ENCODE measurements at regions not wholly inside any gene's neighbourhood (a gene's known extent, or its start where the extent isn't known, plus 50 kb on each side); places are given as distances from the start of the nearest gene placed in this dataset.

DNA sequence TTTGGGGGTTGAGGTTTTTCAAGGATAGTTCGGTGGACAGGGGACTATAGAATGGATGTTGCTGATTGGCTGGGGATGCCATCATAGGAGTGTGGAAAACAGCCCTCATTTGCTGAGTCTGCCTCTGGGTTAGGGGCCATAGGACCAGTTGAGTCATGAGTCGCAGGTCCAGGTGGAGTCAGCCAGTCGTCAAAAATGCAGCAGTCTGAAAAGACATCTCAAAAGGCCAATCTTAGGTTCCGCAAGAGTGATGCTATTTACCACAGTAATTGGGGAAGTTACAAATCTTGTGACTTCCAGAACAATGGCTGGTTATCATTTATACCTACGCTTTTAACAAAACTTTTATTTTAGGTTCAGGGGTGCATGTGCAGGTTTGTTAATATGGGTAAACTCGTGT is 276.0 kb upstream of the DMRT1 start:
- no peak for TF ChIP-seq TARDBP (IDR thresholded peaks at IDR 0.05)
- no peak for TF ChIP-seq CTBP1 (IDR thresholded peaks at IDR 0.05; ENCODE audit: borderline replicate concordance)
- TF ChIP-seq, protein P1, sequence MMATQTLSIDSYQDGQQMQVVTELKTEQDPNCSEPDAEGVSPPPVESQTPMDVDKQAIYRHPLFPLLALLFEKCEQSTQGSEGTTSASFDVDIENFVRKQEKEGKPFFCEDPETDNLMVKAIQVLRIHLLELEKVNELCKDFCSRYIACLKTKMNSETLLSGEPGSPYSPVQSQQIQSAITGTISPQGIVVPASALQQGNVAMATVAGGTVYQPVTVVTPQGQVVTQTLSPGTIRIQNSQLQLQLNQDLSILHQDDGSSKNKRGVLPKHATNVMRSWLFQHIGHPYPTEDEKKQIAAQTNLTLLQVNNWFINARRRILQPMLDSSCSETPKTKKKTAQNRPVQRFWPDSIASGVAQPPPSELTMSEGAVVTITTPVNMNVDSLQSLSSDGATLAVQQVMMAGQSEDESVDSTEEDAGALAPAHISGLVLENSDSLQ (IDR thresholded peaks at IDR 0.05) = no peak
- no peak for TF ChIP-seq LEF1 (IDR thresholded peaks at IDR 0.05; ENCODE audit: borderline replicate concordance)
- TF ChIP-seq L3MBTL2 (conservative IDR thresholded peaks at IDR 0.05) = no peak
- TF ChIP-seq ELF4 (IDR thresholded peaks at IDR 0.05) = no peak
- no peak for TF ChIP-seq NFRKB (IDR thresholded peaks at IDR 0.05)
- no peak for TF ChIP-seq FOXK2 (IDR thresholded peaks at IDR 0.05)

Measured in HEK293T (cell line).